ENCODE measurements at regions not wholly inside any gene's neighbourhood (a gene's known extent, or its start where the extent isn't known, plus 50 kb on each side); places are given as distances from the start of the nearest gene placed in this dataset.

DNA sequence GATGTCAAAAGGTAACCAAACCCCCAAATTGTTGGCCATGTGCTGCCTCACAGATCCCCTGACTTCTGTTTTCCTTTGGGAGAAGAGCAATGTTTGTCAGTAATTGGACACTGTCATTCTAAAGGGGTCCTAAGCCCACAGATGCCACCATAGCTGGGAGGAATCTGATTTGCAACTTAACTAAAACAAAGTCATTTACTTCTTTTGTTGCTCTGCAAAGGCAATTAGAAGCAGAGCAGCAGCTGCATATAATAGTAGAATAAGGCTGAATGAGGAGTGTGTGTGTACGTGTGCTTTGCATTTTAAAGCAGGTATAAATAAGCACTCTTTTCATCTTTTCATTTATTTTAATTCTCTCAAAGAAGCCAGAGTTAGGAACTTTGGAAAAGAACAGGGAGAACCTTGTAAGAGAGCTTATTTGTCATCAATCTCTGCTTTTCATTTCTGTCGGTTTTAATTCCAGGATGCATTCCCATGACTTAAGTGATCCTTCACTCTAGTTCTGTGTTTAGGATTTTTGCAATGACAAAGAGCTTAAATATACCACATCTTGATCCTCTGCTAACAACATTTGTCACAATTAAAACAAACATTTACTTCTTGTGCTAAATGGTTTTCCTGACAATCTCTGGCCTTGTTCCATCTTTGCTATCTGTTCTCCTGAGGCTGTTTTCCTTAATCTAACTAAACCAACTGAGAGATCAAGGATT is 530.2 kb upstream of the CBLB start:
- Histone ChIP-seq H3K4me3 (ENCODE audit: insufficient read depth, low read depth, low read length) (no peak overlapping the region), H3K9me3 (ENCODE audit: control insufficient read depth, low read length) (no peaks in the 10 kb centered on the region), H3K36me3 (ENCODE audit: control insufficient read depth, insufficient read depth, low read length) (no peaks in the 10 kb centered on the region), H3K27me3 (ENCODE audit: control insufficient read depth, insufficient read depth, low read length, poor library complexity, severe bottlenecking) (no peaks in the 10 kb centered on the region), H3K4me1 (ENCODE audit: control insufficient read depth, insufficient read depth, low read length) (peaks cover 23% of the 10 kb centered on the region), H3K27ac (ENCODE audit: insufficient read depth, low read depth, low read length, poor library complexity, severe bottlenecking) (peak overlapping the region; percentile 56)
- 11 to 32% methylated on average over 1 of the region's 2 CpGs for WGBS, 2 experiments

DNA sequence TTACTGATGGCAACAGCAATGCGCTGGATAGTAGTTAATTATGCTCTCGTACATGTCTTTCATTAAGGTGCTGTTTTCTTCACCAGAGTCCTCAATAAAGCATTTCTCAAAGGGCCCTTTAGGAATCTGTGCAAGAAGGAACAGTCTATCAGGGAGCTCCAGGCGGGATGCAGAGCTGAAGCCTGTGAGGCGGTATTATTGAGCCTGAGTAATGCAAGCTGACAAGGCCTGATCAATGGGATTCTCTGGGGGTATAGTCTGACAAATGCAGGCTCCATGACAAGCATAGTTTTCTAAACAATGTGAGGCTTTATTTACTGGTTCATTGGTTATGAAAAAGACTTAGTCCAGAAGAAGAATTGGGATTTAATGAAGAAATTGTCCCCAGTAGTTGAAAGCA is 530.9 kb upstream of the CBLB start:
- Histone ChIP-seq H3K9me3 (ENCODE audit: control insufficient read depth, low read length) (no peaks in the 10 kb centered on the region), H3K36me3 (ENCODE audit: control insufficient read depth, insufficient read depth, low read length) (no peaks in the 10 kb centered on the region), H3K4me3 (ENCODE audit: insufficient read depth, low read depth, low read length) (no peak overlapping the region), H3K27ac (ENCODE audit: insufficient read depth, low read depth, low read length, poor library complexity, severe bottlenecking) (peak overlapping the region; percentile 56), H3K27me3 (ENCODE audit: control insufficient read depth, insufficient read depth, low read length, poor library complexity, severe bottlenecking) (no peaks in the 10 kb centered on the region), H3K4me1 (ENCODE audit: control insufficient read depth, insufficient read depth, low read length) (peaks cover 23% of the 10 kb centered on the region)
- 52 to 65% methylated on average over 4 of the region's 4 CpGs for WGBS, 2 experiments

DNA sequence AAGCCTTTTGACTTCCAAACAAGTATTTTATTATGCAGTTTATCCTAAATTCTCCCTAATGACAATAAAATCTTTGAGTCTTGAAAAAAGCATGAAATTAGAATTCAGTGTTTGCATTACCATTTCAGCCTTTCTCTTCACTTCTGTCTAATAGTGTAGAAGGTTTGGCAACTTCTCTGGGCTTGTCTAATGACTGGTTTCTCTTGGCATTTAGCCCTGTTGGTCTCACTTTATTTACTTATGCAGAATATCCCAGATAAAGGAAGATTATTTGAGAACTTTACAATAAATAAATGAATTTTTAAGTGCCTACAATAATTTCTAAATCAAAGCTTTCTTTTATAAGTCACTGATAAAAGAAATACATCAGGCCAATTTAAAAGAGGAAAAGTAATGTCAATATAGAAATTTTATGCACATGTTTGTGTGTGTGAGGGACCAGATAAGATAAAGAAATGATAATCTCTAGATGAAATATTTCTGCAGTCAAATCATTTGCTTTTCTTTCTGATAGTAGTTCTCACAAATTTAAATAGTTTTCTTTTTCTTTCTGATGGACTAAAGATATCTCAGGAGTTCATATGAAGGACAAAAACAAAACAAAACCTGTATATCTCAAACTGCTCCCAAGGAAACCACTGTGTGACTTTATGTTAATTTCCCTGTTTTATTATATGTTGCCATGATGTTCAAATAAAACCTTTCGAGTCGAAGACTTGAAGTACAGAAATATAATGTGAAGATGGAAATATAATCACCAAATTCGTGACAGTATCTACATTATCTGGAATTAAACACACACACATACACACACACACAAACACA is 533.1 kb upstream of the CBLB start:
- Histone ChIP-seq H3K9me3 (ENCODE audit: control insufficient read depth, low read length) (no peaks in the 10 kb centered on the region), H3K27ac (ENCODE audit: insufficient read depth, low read depth, low read length, poor library complexity, severe bottlenecking) (no peak overlapping the region), H3K4me3 (ENCODE audit: insufficient read depth, low read depth, low read length) (no peak overlapping the region), H3K27me3 (ENCODE audit: control insufficient read depth, insufficient read depth, low read length, poor library complexity, severe bottlenecking) (no peaks in the 10 kb centered on the region), H3K36me3 (ENCODE audit: control insufficient read depth, insufficient read depth, low read length) (no peaks in the 10 kb centered on the region), H3K4me1 (ENCODE audit: control insufficient read depth, insufficient read depth, low read length) (peaks cover 23% of the 10 kb centered on the region)
- 87 to 89% methylated on average over 1 to 3 of the region's 3 CpGs for WGBS, 2 experiments

DNA sequence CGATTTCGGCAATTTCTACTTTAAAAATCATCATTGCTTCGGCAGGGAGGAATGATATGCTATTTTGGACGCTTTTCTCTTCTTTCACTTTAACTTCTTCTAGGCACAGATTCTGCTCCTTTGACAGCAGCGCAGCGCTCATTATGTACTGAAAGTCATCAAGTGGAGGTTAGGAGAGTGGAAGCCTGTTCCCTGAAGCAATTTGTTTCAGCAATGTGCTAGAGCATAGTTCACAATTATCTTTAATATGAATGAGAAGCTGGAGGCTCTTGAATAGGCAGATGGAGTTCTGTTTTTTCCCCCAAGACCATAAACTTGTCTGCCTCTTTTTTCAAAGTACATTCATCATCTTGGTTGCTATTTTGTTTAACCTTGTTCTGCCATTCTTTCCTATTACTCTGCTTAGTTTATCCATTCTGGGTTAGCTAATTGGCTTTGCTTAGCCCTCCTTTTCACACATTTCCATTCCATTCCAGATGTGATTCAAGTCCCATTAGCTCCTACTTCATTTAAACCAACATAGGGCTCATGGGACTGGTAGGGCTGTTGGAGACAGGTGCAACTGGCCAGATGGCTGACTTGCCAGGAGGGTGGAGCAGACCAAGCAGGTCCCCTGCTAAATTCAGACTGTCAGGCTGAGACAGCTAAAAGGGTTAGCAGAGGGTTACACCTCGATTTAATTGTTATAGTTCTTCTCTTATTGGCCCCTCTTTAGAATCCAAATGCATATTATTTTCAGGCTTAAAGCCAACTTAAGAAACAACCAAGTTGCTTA is 534.7 kb upstream of the CBLB start:
- WGBS, 2 experiments: 91 to 97% methylated on average over 6 to 7 of the region's 7 CpGs
- Histone ChIP-seq H3K27me3 (ENCODE audit: control insufficient read depth, insufficient read depth, low read length, poor library complexity, severe bottlenecking) (no peaks in the 10 kb centered on the region), H3K9me3 (ENCODE audit: control insufficient read depth, low read length) (no peaks in the 10 kb centered on the region), H3K4me3 (ENCODE audit: insufficient read depth, low read depth, low read length) (no peak overlapping the region), H3K36me3 (ENCODE audit: control insufficient read depth, insufficient read depth, low read length) (no peaks in the 10 kb centered on the region), H3K4me1 (ENCODE audit: control insufficient read depth, insufficient read depth, low read length) (peaks cover 17% of the 10 kb centered on the region), H3K27ac (ENCODE audit: insufficient read depth, low read depth, low read length, poor library complexity, severe bottlenecking) (no peak overlapping the region)

DNA sequence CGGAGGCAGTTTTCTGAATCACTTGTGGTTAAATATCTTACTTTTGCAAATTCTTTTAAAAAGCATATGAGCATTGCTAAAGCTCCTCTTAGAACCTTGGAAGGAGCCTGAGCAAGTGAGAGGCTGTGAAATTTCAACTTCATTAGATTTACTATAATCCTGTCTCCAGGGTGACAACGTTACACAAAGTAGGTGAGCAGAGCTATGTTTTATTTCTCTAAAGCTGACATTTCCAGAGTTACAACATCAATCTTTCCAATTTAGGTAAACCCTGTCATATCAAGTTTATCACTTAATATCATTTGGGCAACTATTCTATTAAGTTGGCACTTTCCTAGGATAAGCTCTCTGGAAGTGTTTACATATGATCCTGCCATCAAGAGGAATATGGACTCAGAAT is 544.9 kb upstream of the CBLB start:
- Histone ChIP-seq H3K4me3 (ENCODE audit: insufficient read depth, low read depth, low read length) (no peak overlapping the region), H3K36me3 (ENCODE audit: control insufficient read depth, insufficient read depth, low read length) (no peaks in the 10 kb centered on the region), H3K9me3 (ENCODE audit: control insufficient read depth, low read length) (no peaks in the 10 kb centered on the region), H3K27ac (ENCODE audit: insufficient read depth, low read depth, low read length, poor library complexity, severe bottlenecking) (no peak overlapping the region), H3K27me3 (ENCODE audit: control insufficient read depth, insufficient read depth, low read length, poor library complexity, severe bottlenecking) (no peaks in the 10 kb centered on the region), H3K4me1 (ENCODE audit: control insufficient read depth, insufficient read depth, low read length) (no peaks in the 10 kb centered on the region)
- WGBS, 2 experiments: 96 to 98% methylated on average over 2 of the region's 2 CpGs

DNA sequence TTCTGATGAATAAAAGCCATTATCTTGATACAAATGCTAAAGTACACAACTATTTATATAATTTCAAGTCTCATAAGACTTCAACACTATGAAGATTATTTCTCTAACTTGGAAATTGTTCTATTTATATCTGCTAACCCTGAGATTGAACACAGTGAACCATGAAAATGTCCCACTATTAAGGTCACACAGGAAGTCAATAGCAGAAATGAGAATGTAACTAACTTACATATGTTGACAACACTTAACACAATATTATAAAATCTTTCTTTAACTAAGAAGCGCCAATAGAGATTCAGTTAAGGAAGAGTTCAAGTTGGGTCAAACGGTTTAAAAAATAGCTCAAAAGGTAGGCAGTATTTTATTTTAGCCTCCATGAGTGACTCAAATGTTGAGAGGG is 551.8 kb upstream of the CBLB start:
- H3K9me3 ChIP-seq (ENCODE audit: control insufficient read depth, low read length): no peaks in the 10 kb centered on the region
- no peak overlapping the region for H3K4me3 ChIP-seq (ENCODE audit: insufficient read depth, low read depth, low read length)
- H3K27me3 ChIP-seq (ENCODE audit: control insufficient read depth, insufficient read depth, low read length, poor library complexity, severe bottlenecking): no peaks in the 10 kb centered on the region
- 69 to 78% methylated on average over 2 of the region's 2 CpGs for WGBS, 2 experiments
- no peaks in the 10 kb centered on the region for H3K4me1 ChIP-seq (ENCODE audit: control insufficient read depth, insufficient read depth, low read length)
- H3K27ac ChIP-seq (ENCODE audit: insufficient read depth, low read depth, low read length, poor library complexity, severe bottlenecking): no peak overlapping the region
- H3K36me3 ChIP-seq (ENCODE audit: control insufficient read depth, insufficient read depth, low read length): no peaks in the 10 kb centered on the region

DNA sequence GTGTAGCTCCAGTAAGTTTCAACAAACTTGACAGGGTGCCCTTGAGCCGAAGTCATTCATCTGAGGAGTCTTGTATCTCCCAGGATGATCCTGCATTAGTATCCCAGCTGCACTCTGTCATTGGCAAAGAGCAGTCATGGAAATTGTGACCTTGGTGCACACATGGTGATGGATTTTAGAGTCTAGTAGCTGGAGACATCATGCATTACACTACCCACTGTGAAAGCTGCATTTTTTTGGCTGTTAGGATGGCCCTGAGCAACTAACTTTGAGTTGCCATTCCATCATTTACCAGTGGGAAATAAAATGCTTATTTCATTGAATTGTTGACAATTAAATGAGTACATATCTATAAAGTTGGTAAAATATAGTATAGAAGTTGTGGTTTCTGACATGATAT is 552.6 kb upstream of the CBLB start:
- Histone ChIP-seq H3K4me3 (ENCODE audit: insufficient read depth, low read depth, low read length) (no peak overlapping the region), H3K9me3 (ENCODE audit: control insufficient read depth, low read length) (no peaks in the 10 kb centered on the region), H3K27me3 (ENCODE audit: control insufficient read depth, insufficient read depth, low read length, poor library complexity, severe bottlenecking) (no peaks in the 10 kb centered on the region), H3K4me1 (ENCODE audit: control insufficient read depth, insufficient read depth, low read length) (no peaks in the 10 kb centered on the region), H3K27ac (ENCODE audit: insufficient read depth, low read depth, low read length, poor library complexity, severe bottlenecking) (no peak overlapping the region), H3K36me3 (ENCODE audit: control insufficient read depth, insufficient read depth, low read length) (no peaks in the 10 kb centered on the region)
- 92 to 97% methylated on average over 1 of the region's 1 CpG for WGBS, 2 experiments

DNA sequence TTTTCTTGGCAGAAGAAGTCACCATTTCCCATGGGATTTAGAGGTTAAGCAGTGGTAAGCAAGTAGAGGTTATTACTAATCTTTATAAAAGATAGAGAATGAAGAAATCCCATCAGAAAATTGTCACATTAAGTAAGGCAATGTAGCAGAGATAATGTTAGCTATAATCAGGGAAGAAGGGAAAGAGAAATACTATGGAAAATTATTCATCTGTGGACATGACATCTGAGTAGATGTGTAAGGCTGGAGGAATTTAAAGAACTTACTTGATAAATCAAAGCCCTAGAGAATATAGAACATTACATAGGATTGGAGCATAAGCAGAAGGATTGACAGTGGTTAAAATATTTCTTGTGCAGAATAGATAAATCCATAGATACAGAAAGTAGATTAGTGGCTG is 553.1 kb upstream of the CBLB start:
- Histone ChIP-seq H3K4me3 (ENCODE audit: insufficient read depth, low read depth, low read length) (no peak overlapping the region), H3K4me1 (ENCODE audit: control insufficient read depth, insufficient read depth, low read length) (no peaks in the 10 kb centered on the region), H3K36me3 (ENCODE audit: control insufficient read depth, insufficient read depth, low read length) (no peaks in the 10 kb centered on the region), H3K27me3 (ENCODE audit: control insufficient read depth, insufficient read depth, low read length, poor library complexity, severe bottlenecking) (no peaks in the 10 kb centered on the region), H3K9me3 (ENCODE audit: control insufficient read depth, low read length) (no peaks in the 10 kb centered on the region), H3K27ac (ENCODE audit: insufficient read depth, low read depth, low read length, poor library complexity, severe bottlenecking) (no peak overlapping the region)

DNA sequence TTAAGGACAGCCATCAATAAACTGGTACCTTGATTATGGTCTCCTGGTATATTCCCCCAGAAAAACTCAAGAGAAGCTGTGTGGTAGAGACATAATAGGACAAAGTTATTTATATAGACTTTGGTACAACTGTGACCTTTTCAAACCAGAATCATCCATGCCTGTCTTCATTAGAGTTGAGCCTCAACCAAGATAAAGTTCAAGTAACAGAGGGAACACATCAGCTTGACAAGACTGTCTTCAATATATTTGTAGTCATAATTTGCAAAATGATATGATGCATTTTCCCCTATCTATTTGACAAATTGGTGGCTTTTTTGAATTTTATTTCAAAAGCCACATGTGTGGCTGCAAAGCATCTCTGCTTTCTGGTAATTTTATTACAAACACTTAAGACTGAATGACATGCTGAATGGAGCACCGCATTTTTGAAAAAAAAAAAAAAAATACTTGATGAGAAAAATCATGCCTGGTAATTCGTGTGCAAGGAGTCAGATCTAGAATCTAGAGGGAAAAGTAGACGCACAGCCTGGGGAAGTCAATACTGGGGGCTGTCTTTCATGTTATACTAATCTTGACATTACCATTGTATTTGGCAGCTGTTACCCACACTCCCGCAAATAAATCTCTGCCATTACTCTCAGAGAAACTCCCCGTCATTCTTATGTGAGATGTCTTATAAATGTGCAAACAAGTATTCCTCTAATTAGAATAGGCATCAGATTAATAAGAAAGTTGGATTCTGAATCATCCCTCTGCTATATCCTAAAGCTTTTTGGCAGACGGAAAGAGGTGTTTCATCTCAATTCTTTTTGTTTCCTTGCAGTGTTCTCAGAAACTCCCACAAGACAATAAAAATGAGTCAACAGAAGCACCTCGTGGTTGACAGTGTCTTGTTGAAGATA is 554.8 kb upstream of the CBLB start:
- Histone ChIP-seq H3K4me1 (ENCODE audit: control insufficient read depth, insufficient read depth, low read length) (no peaks in the 10 kb centered on the region), H3K9me3 (ENCODE audit: control insufficient read depth, low read length) (no peaks in the 10 kb centered on the region), H3K4me3 (ENCODE audit: insufficient read depth, low read depth, low read length) (no peak overlapping the region), H3K27me3 (ENCODE audit: control insufficient read depth, insufficient read depth, low read length, poor library complexity, severe bottlenecking) (no peaks in the 10 kb centered on the region), H3K36me3 (ENCODE audit: control insufficient read depth, insufficient read depth, low read length) (no peaks in the 10 kb centered on the region), H3K27ac (ENCODE audit: insufficient read depth, low read depth, low read length, poor library complexity, severe bottlenecking) (no peak overlapping the region)
- WGBS, 2 experiments: 76 to 86% methylated on average over 6 of the region's 7 CpGs
